Stimulated activated CD4-positive, alpha-beta T cell treated with anti-CD3 and anti-CD28 coated beads, Interleukin-12 subunit alpha, Interleukin-12 subunit beta, amount 100 ng/mL, for 4 hours (primary cell): ENCODE measurements at regions not wholly inside any gene's neighbourhood (a gene's known extent, or its start where the extent isn't known, plus 50 kb on each side); places are given as distances from the start of the nearest gene placed in this dataset.
"Not testable (repeated sequence)": the region's sequence is repeated elsewhere in the genome, so short reads cannot be mapped to it uniquely, and the experiment has no call there.

Experiments used
- DNase-seq: peaks from one replicate; pipeline ENCODE4 v3.0.0-alpha.2; 2020

- DNase-seq: no peak
Observed at GRCh38 chr7:52005613-52006012, 689.0 kb upstream of the COBL start.

DNA sequence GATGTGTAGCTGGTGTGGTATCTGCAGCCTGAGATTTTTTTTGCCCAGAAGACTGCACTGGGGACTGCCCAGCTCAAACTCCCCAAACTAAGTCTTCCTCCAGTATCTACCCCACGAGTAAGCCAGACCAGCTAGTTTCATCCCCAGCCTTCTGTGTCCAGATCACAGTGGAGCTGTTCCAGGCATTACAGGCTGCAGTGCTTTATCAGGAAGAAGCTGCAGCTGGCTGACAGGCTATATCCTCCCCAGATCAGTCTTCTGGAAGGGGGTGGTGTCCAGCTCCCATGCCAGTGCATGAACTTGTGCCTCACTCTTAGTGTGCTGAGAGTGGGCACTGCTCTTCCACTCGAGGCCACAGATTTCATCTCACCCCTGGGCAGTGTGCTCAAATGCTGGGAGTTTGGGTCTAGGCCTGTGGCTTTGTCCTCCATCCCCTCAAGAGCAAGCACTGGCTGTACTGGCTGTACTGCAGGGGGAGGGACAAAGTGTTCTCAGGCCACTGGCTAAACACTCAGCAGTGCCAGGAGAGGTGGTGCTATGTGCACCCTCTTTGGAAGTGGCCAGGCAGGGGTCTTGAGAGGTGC is 679.1 kb upstream of the COBL start:
- DNase-seq: no peak

DNA sequence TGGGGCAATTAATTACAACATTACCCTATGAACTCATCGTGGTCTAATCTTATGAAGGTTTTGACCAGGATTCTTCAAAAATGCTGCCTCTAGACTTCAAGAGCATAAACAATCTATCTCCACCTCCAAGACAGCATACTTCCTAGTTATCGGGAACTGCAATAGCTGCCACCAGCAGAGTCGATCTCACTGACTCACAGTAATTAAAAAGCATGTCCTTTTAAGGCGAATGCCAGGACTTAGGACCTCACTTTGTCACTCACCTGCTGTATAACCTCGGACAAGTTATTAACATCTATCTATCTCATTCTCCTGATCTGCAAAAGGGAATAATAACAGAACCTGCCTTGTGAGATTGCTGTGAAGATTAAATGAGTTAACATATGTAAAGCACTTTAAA is 666.0 kb upstream of the COBL start:
- no peak for DNase-seq

DNA sequence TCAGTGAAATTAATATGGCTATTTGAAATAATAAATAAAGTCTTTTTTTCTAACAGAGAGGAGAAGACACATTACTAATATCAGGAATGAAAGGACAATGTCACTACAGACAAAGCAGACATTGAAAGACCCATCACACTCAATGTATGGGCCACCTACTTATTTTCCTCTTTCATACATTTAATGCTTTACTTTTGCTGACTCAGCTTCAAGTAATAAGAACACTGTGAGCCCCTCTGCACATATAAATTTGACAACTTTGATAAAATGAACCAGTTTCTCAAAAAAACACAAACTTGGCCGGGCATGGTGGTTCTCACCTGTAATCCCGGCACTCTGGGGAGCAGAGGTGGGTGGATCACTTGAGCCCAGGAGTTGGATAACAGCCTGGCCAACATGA is 664.2 kb upstream of the COBL start:
- no peak for DNase-seq

DNA sequence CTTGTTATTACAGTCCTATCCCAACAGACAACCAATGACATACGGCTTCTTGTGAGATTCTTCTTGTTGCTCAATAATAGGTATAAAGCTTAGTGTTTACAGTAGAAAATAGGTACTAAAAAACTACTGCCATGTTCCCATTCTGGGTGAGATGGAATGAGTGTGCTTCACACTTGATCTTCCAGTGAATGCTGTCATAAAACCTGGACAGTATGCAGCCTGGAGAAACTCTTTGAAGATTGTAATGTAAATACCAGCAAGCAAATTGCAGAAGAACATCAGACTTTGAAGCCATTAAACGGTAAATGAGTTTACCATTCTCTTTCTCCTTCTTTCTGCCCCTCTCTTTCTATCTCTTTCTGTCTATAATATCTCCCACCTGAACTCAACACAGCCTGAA is 663.7 kb upstream of the COBL start:
- DNase-seq: no peak

DNA sequence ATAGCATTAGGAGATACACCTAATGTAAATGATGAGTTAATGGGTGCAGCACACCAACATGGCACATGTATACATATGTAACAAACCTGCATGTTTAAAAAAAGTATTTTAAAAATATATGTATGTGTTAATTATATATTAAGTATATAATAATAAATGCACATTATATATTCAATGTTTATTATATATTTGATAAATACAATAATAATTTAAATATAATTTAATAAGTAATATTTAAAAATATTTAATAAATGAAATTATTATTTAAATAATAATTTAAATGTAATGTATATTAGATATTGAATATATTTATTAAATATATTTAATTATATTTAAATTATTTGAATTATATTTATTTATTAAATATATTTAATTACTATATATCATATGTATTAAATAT is 661.3 kb upstream of the COBL start:
- DNase-seq: no peak

- no peak for DNase-seq
Observed at GRCh38 chr7:51973939-51974338, 657.3 kb upstream of the COBL start.

GRCh38 chr7:51973071-51973470 is 656.5 kb upstream of the COBL start:
- DNase-seq: no peak

DNA sequence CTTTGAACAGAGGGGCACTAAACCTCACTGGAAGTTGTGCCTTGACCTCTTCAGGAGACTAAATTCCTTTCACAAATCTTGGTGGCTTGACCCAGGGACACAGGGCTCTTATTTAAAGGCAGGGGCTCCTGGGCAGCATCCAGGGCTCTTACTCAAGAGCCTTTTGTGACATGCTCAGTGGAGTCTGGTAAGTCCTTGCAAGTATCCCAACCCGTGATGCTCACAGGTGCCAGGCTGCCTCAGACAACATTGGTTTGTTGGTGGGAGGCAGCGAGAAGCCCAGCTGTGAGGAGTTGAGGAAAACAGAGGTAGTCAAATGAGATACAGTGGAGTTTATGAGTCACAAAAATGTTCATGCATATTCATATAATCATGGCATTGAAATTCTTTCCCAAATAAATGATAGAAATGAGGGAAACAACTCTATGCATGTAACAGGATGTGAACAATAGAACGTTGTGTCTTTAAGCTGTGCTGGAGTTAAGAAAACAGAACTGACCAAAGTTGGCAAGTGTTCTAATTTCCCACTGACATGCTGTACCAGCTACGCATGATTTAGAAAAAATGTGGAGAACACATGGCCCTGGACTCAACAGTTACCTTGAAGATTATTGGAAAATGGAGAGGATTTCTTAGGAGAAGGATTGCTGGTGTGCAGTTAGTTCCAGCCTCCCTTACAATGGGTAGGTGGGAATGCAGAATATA is 654.5 kb upstream of the COBL start:
- no peak for DNase-seq

DNA sequence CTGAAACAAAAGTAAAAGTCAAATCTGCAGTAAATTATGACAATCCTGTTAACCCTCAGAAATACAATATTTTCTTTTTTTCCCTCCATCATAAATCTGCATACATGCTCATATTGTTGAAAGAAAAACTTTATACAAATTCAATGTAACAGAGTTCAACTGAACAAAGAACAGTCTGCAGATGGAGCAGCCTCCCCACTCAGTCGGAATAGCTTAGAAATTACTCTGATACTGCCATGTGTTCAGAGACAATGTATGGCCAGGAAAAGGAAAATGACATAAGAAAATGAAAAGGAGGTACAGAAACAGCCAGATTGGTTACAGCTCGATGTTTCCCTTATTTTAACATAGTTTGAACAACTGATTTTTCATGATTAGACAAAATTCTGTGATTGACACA is 651.9 kb upstream of the COBL start:
- no peak for DNase-seq

DNA sequence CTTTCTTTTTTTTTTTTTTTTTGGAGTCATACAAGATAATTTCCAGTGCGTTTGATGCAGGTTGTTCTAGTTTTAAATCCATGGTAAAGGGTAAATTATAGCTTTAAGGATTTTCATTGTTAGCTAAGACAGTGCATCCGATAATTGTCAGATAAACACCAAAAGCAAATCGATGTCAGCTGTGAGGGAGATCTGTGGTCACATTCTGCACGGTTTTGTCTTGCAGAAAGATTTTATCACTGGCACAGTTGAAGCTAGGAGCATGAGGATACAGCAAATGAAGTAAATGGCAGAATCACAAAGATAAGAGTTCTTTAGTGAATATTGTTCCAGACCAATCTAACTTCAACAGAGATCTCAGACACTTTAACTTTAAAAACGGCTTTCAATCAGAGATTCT is 648.8 kb upstream of the COBL start:
- DNase-seq: no peak

DNA sequence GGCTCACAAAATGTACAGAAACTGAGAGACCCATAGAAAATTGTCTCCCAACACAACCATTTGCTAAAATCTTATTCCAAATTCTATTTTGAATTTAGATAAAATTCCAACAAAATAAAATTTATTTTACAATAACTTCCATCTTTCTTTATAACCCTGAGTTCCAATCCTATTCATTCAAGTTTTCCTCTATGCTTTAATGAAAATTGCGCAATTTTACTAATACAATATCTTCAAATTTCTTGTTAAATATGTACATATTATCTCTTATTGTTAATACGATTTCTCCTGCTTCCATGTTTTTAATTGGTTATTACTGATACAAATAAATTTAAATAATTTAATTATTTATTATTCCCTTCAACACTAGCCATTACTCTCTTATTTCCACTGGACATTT is 645.2 kb upstream of the COBL start:
- no peak for DNase-seq

DNA sequence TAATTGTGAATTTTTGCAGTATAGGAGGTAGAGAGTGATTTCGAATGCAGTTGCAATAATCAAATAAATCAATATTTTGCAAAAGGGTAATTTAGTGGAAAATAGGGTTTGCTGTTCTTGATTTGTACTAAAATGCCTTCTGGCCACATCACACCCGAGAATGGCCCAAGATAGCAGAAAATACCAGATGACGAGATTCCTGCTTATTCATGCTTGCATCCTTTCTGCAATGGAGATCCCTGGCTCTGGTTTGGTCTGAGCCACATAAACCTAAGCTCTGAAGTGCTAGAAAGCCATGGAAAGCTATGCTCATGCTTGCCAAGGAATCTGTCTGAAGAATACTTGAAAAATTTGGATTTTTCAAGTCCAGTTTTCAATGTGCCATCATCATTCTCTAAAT is 634.2 kb upstream of the COBL start:
- no peak for DNase-seq

DNA sequence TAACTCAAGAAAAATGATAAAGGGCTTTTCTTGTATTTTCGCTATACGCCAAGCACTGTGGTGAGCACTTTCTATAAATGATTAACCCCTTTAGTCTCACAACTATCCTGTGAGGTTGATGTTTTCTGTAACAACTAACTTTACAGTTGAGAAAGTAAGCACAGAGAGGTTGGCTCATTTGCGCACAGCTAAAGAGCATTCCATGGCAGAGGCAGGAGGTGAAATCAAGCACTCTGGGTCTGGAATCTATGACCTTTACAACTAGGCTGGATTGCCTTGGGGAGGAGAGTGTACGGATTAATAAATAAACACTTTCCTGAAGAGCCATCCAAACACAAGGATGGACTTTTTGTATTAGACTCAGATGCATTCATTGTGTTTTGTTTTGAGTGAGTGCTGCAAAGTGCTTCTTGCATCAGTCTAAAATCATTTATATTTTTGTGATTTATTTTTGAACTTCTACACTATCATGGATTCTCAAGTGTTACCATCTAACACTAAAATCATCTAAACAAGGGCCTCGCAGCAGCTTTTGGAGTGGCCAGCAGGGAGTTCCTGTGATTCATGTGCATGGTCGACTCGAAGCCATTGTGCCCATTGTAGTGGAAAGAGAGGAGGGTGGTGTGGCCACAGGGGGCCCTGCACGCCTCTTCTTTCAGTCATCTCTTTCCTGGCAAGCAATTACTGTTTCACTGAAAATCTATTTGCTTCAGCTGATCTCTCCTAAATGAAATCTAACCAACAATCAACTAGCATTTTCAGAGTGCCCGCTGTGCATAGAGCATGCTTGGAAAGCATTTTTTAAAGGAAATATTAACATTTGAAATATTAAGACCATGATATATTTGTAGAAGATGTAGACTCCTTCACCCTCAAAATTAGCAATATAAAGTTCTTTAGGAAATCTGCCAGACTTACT is 633.4 kb upstream of the COBL start:
- DNase-seq: no peak

GRCh38 chr7:51930834-51931233 is 614.2 kb upstream of the COBL start:
- DNase-seq: no peak

DNA sequence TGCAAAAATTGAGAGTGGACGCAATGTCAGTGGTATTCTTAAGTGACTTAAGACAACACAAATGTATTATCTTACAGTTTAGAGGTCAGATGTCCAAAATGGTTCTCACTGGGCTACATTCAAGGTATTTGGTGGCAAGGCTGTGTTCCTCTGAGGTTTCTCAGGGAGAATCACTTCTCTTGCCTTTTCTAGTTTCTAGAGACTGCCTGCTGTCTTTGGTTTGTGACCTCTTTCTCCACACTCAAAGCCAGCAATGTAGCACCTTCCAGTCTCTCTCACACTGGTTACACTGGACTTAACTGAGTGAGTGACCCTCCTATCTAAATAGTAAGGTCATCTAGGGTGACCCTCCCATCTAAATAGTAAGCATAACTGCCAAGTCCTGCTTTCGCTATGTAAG is 613.2 kb upstream of the COBL start:
- DNase-seq: no peak

- no peak for DNase-seq
Observed at GRCh38 chr7:51927738-51928137, 611.1 kb upstream of the COBL start.

GRCh38 chr7:51918581-51918980 is 602.0 kb upstream of the COBL start:
- no peak for DNase-seq

- no peak for DNase-seq
Observed at GRCh38 chr7:51901489-51901840, 584.9 kb upstream of the COBL start.

- DNase-seq: not testable (repeated sequence)
Observed at GRCh38 chr7:51900755-51901488, 584.3 kb upstream of the COBL start.

- no peak for DNase-seq
Observed at GRCh38 chr7:51899611-51900010, 583.0 kb upstream of the COBL start.

DNA sequence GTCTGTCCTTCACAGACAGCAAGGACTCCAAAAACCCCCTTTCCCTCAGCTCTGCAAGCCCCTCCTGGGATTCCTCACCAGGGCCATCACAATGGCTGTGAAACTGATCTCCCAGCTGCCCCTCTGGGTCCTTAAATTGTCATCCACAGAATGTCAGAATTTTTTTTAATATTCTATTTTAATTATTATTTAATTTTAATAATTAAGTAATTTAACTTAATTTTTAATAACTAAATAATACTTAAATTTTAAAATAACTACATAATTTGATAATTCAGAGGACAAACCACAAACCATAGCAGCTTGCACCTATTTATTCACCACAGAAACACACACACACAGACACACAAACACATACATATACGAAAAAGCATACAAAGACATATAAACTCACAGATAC is 565.8 kb upstream of the COBL start:
- no peak for DNase-seq

GRCh38 chr7:51881309-51881708 is 564.7 kb upstream of the COBL start:
- DNase-seq: no peak

- no peak for DNase-seq
Observed at GRCh38 chr7:51878865-51879264, 562.3 kb upstream of the COBL start.
